ENCODE measurements at regions not wholly inside any gene's neighbourhood (a gene's known extent, or its start where the extent isn't known, plus 50 kb on each side); places are given as distances from the start of the nearest gene placed in this dataset.
A peak's percentile ranks its signal among the peaks of the same experiment; 100 is the strongest.

DNA sequence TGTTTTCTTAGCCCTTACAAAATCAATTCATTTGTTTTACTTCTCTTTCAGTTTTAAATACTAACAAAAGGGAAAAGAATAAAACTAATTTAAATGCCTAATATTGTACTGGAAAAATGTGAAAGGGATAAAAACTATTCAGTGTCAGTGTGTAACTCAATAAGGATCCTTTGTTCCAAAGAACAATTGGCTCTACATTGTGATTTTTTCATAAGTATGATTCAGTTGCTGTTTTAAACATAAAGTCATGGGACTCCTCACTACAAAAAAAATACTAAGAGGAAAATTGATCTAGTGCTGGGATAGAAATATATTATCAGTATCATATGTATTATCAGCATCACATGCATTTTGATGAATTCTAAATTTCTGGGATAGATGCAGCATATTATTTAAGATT is 199.4 kb upstream of the TRAM1L1 start:
- no TSS peak for BruUV-seq (replicated peaks)
- Histone ChIP-seq H3K27ac (ENCODE audit: low read depth, low read length) (no peak overlapping the region), H3K27me3 (ENCODE audit: insufficient read depth, low read length) (no peaks in the 10 kb centered on the region), H3K9me3 (ENCODE audit: control insufficient read depth in 1 of 2, insufficient read depth in 1 of 2, low read depth in 1 of 2, low read length in 2 of 2) (no peaks in the 10 kb centered on the region), H2AFZ (ENCODE audit: low read depth, low read length, poor library complexity, severe bottlenecking) (no peak overlapping the region), H3K9me2 (ENCODE audit: insufficient read depth) (no peaks in the 10 kb centered on the region), H3K79me2 (ENCODE audit: insufficient read depth, low read length) (no peaks in the 10 kb centered on the region), H3K9ac (ENCODE audit: low read length) (no peak overlapping the region), H3K4me2 (ENCODE audit: low read length) (no peak overlapping the region), H4K20me1 (ENCODE audit: insufficient read depth) (no peaks in the 10 kb centered on the region), H3K36me3 (ENCODE audit: control insufficient read depth in 1 of 2, insufficient read depth in 2 of 2, low read length in 2 of 2) (no peaks in the 10 kb centered on the region), H3K4me3 (replicated peaks in 1 of 2; ENCODE audit: low read depth in 1 of 2, low read length in 2 of 2) (no peak overlapping the region), H3K4me1 (ENCODE audit: control insufficient read depth in 1 of 2, insufficient read depth in 2 of 2, low read length in 2 of 2) (no peaks in the 10 kb centered on the region)
- ChIA-PET CTCF (no interaction called here), RAD21 (ENCODE audit: low non-redundant PET in 1 of 2, low total read pairs in 2 of 2, uncharacterized antibody in 2 of 2, unreplicated experiment in 2 of 2) (no interaction called here), POLR2A (no interaction called here)
- no peak for DNase-seq (ENCODE audit: low read depth, low spot score)
- intact Hi-C loops (cut with micrococcal nuclease): no loop called here
- ATAC-seq: no peak
- TF ChIP-seq EGR1 (IDR thresholded peaks at IDR 0.05; ENCODE audit: low read depth) (no peak), FOSL1 (IDR thresholded peaks at IDR 0.05; ENCODE audit: low read depth) (no peak)

- CTCF ChIA-PET: no interaction called here
- Histone ChIP-seq H3K9ac (ENCODE audit: low read length) (no peak overlapping the region), H4K20me1 (ENCODE audit: insufficient read depth) (no peaks in the 10 kb centered on the region), H3K79me2 (ENCODE audit: insufficient read depth, low read length) (no peaks in the 10 kb centered on the region), H3K27me3 (ENCODE audit: insufficient read depth, low read length) (no peaks in the 10 kb centered on the region), H3K9me3 (ENCODE audit: control insufficient read depth in 1 of 2, insufficient read depth in 1 of 2, low read depth in 1 of 2, low read length in 2 of 2) (no peaks in the 10 kb centered on the region), H3K4me2 (ENCODE audit: low read length) (no peak overlapping the region), H3K4me3 (replicated peaks in 1 of 2; ENCODE audit: low read depth in 1 of 2, low read length in 2 of 2) (no peak overlapping the region), H3K36me3 (ENCODE audit: control insufficient read depth in 1 of 2, insufficient read depth in 2 of 2, low read length in 2 of 2) (no peaks in the 10 kb centered on the region), H3K9me2 (ENCODE audit: insufficient read depth) (no peaks in the 10 kb centered on the region), H3K4me1 (ENCODE audit: control insufficient read depth in 1 of 2, insufficient read depth in 2 of 2, low read length in 2 of 2) (no peaks in the 10 kb centered on the region), H3K27ac (ENCODE audit: low read depth, low read length) (no peak overlapping the region), H2AFZ (ENCODE audit: low read depth, low read length, poor library complexity, severe bottlenecking) (peak overlapping the region; percentile 33)
- no TSS peak for BruUV-seq (replicated peaks)
- no peak for DNase-seq (ENCODE audit: low read depth, low spot score)
- ATAC-seq: no peak
- intact Hi-C loops (cut with micrococcal nuclease): no loop called here
- POLR2A ChIA-PET: no interaction called here
- TF ChIP-seq YY1 (IDR thresholded peaks at IDR 0.05; ENCODE audit: extremely low read depth, insufficient replicate concordance, low read depth, low read length) (no peak), EZH2 (IDR thresholded peaks at IDR 0.05) (no peak), POLR2AphosphoS5 (IDR thresholded peaks at IDR 0.05; ENCODE audit: low read depth, low read length) (no peak), TCF7L2 (IDR thresholded peaks at IDR 0.05; ENCODE audit: borderline replicate concordance, extremely low read depth, insufficient read depth, insufficient read length) (no peak), JUND (IDR thresholded peaks at IDR 0.05) (no peak), POLR2A (IDR thresholded peaks at IDR 0.05; ENCODE audit: borderline replicate concordance, extremely low read depth, insufficient read depth, insufficient read length) (no peak), RAD21 (IDR thresholded peaks at IDR 0.05; ENCODE audit: low read depth) (no peak)
- TF ChIP-seq, protein P1, sequence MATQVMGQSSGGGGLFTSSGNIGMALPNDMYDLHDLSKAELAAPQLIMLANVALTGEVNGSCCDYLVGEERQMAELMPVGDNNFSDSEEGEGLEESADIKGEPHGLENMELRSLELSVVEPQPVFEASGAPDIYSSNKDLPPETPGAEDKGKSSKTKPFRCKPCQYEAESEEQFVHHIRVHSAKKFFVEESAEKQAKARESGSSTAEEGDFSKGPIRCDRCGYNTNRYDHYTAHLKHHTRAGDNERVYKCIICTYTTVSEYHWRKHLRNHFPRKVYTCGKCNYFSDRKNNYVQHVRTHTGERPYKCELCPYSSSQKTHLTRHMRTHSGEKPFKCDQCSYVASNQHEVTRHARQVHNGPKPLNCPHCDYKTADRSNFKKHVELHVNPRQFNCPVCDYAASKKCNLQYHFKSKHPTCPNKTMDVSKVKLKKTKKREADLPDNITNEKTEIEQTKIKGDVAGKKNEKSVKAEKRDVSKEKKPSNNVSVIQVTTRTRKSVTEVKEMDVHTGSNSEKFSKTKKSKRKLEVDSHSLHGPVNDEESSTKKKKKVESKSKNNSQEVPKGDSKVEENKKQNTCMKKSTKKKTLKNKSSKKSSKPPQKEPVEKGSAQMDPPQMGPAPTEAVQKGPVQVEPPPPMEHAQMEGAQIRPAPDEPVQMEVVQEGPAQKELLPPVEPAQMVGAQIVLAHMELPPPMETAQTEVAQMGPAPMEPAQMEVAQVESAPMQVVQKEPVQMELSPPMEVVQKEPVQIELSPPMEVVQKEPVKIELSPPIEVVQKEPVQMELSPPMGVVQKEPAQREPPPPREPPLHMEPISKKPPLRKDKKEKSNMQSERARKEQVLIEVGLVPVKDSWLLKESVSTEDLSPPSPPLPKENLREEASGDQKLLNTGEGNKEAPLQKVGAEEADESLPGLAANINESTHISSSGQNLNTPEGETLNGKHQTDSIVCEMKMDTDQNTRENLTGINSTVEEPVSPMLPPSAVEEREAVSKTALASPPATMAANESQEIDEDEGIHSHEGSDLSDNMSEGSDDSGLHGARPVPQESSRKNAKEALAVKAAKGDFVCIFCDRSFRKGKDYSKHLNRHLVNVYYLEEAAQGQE (IDR thresholded peaks at IDR 0.05; ENCODE audit: low read depth): no peak
- RAD21 ChIA-PET (ENCODE audit: low non-redundant PET in 1 of 2, low total read pairs in 2 of 2, uncharacterized antibody in 2 of 2, unreplicated experiment in 2 of 2): no interaction called here
These were observed 208.4 kb upstream of the TRAM1L1 start for GRCh38 chr4:117293784-117294183.

Data from HCT116 (cell line).